LoVo (cell line): ENCODE measurements at regions not wholly inside any gene's neighbourhood (a gene's known extent, or its start where the extent isn't known, plus 50 kb on each side); places are given as distances from the start of the nearest gene placed in this dataset.

Experiments
- DNase-seq: peaks from one replicate; pipeline ENCODE4 v3.0.0-alpha.2; 2016; ENCODE audit warnings: low spot score

- DNase-seq: no peak
Measured at GRCh38 chr13:78215458-78216108, 297.0 kb upstream of the EDNRB start.

- DNase-seq: no peak
Measured at GRCh38 chr13:78201411-78201810, 282.8 kb upstream of the EDNRB start.

- no peak for DNase-seq
Measured at GRCh38 chr13:78198821-78199220, 280.2 kb upstream of the EDNRB start.

- no peak for DNase-seq
Measured at GRCh38 chr13:78198419-78198818, 279.8 kb upstream of the EDNRB start.

- DNase-seq: no peak
Measured at GRCh38 chr13:78197231-78197630, 278.6 kb upstream of the EDNRB start.

- no peak for DNase-seq
Measured at GRCh38 chr13:78194904-78195639, 276.4 kb upstream of the EDNRB start.

- DNase-seq: no peak
Measured at GRCh38 chr13:78193846-78194245, 275.2 kb upstream of the EDNRB start.

- no peak for DNase-seq
Measured at GRCh38 chr13:78192716-78193115, 274.1 kb upstream of the EDNRB start.

GRCh38 chr13:78190296-78190695 is 271.7 kb upstream of the EDNRB start:
- DNase-seq: no peak

GRCh38 chr13:78187781-78188180 is 269.1 kb upstream of the EDNRB start:
- DNase-seq: no peak

- DNase-seq: no peak
Measured at GRCh38 chr13:78185700-78186099, 267.1 kb upstream of the EDNRB start.

GRCh38 chr13:78183732-78184131 is 265.1 kb upstream of the EDNRB start:
- DNase-seq: no peak

GRCh38 chr13:78182813-78183212 is 264.2 kb upstream of the EDNRB start:
- no peak for DNase-seq

- no peak for DNase-seq
Measured at GRCh38 chr13:78177306-78177705, 258.7 kb upstream of the EDNRB start.

- DNase-seq: no peak
Measured at GRCh38 chr13:78176880-78177279, 258.2 kb upstream of the EDNRB start.

GRCh38 chr13:78169386-78169785 is 250.8 kb upstream of the EDNRB start:
- no peak for DNase-seq

GRCh38 chr13:78168981-78169380 is 250.3 kb upstream of the EDNRB start:
- no peak for DNase-seq

- DNase-seq: no peak
Measured at GRCh38 chr13:78161266-78161665, 242.6 kb upstream of the EDNRB start.

- DNase-seq: no peak
Measured at GRCh38 chr13:78160793-78161192, 242.2 kb upstream of the EDNRB start.

- DNase-seq: no peak
Measured at GRCh38 chr13:78152415-78152814, 233.8 kb upstream of the EDNRB start.

- DNase-seq: no peak
Measured at GRCh38 chr13:78147905-78148304, 229.3 kb upstream of the EDNRB start.

GRCh38 chr13:78145276-78145675 is 226.6 kb upstream of the EDNRB start:
- DNase-seq: no peak

- DNase-seq: no peak
Measured at GRCh38 chr13:78139765-78140164, 221.1 kb upstream of the EDNRB start.

- DNase-seq: no peak
Measured at GRCh38 chr13:78138756-78139155, 220.1 kb upstream of the EDNRB start.
